ENCODE measurements at regions not wholly inside any gene's neighbourhood (a gene's known extent, or its start where the extent isn't known, plus 50 kb on each side); places are given as distances from the start of the nearest gene placed in this dataset.

- no peak for DNase-seq (ENCODE audit: low read depth)
- Mint-ChIP-seq H3K4me3 (ENCODE audit: unreplicated experiment) (no peak overlapping the region), H3K36me3 (ENCODE audit: low read depth, unreplicated experiment) (no peaks in the 10 kb centered on the region), H3K4me1 (ENCODE audit: low read depth, unreplicated experiment) (no peaks in the 10 kb centered on the region), H3K27me3 (ENCODE audit: low read depth, unreplicated experiment) (no peaks in the 10 kb centered on the region), H3K9me3 (ENCODE audit: unreplicated experiment) (no peaks in the 10 kb centered on the region), H3K27ac (ENCODE audit: unreplicated experiment) (no peak overlapping the region)
- Histone ChIP-seq H3K4me1 (ENCODE audit: insufficient read depth, low read length) (no peaks in the 10 kb centered on the region), H3K27me3 (ENCODE audit: insufficient read depth, low read length) (no peaks in the 10 kb centered on the region), H3K27ac (ENCODE audit: low read depth, low read length) (no peak overlapping the region), H3K4me2 (ENCODE audit: low read length) (no peak overlapping the region), H2AFZ (ENCODE audit: low read depth, low read length) (no peak overlapping the region), H4K20me1 (ENCODE audit: insufficient read depth, low read length) (no peaks in the 10 kb centered on the region), H3K4me3 (ENCODE audit: insufficient read depth, low read depth, low read length) (no peak overlapping the region), H3K9ac (ENCODE audit: low read length) (no peak overlapping the region), H3K9me3 (ENCODE audit: insufficient read depth, low read depth, low read length) (no peaks in the 10 kb centered on the region), H3K79me2 (ENCODE audit: insufficient read depth, low read length) (no peaks in the 10 kb centered on the region), H3K36me3 (ENCODE audit: insufficient read depth, low read length) (no peaks in the 10 kb centered on the region)
- no peak for FAIRE-seq
- TF ChIP-seq EZH2 (IDR thresholded peaks at IDR 0.05; ENCODE audit: insufficient read depth, low read length) (no peak), CTCF (IDR thresholded peaks at IDR 0.05; ENCODE audit: insufficient read depth, low read depth, low read length) (no peak)
These were observed 188.5 kb upstream of the FERD3L start for GRCh38 chr7:19333706-19334105.

- Mint-ChIP-seq H3K36me3 (ENCODE audit: low read depth, unreplicated experiment) (no peaks in the 10 kb centered on the region), H3K9me3 (ENCODE audit: unreplicated experiment) (no peaks in the 10 kb centered on the region), H3K4me3 (ENCODE audit: unreplicated experiment) (no peak overlapping the region), H3K4me1 (ENCODE audit: low read depth, unreplicated experiment) (peaks cover 18% of the 10 kb centered on the region), H3K27me3 (ENCODE audit: low read depth, unreplicated experiment) (no peaks in the 10 kb centered on the region), H3K27ac (ENCODE audit: unreplicated experiment) (no peak overlapping the region)
- Histone ChIP-seq H3K79me2 (ENCODE audit: insufficient read depth, low read length) (no peaks in the 10 kb centered on the region), H2AFZ (ENCODE audit: low read depth, low read length) (no peak overlapping the region), H4K20me1 (ENCODE audit: insufficient read depth, low read length) (no peaks in the 10 kb centered on the region), H3K9me3 (ENCODE audit: insufficient read depth, low read depth, low read length) (no peaks in the 10 kb centered on the region), H3K27ac (ENCODE audit: low read depth, low read length) (no peak overlapping the region), H3K9ac (ENCODE audit: low read length) (no peak overlapping the region), H3K4me2 (ENCODE audit: low read length) (no peak overlapping the region), H3K4me1 (ENCODE audit: insufficient read depth, low read length) (no peaks in the 10 kb centered on the region), H3K4me3 (ENCODE audit: insufficient read depth, low read depth, low read length) (no peak overlapping the region), H3K27me3 (ENCODE audit: insufficient read depth, low read length) (no peaks in the 10 kb centered on the region), H3K36me3 (ENCODE audit: insufficient read depth, low read length) (no peaks in the 10 kb centered on the region)
- TF ChIP-seq CTCF (IDR thresholded peaks at IDR 0.05; ENCODE audit: insufficient read depth, low read depth, low read length) (no peak), EZH2 (IDR thresholded peaks at IDR 0.05; ENCODE audit: insufficient read depth, low read length) (no peak)
- FAIRE-seq: no peak
- peak; percentile 30 for DNase-seq (ENCODE audit: low read depth)
These were observed 181.8 kb upstream of the FERD3L start for GRCh38 chr7:19327018-19327417.

GRCh38 chr7:19322002-19322401 is 176.8 kb upstream of the FERD3L start:
- Histone ChIP-seq H3K27ac (ENCODE audit: low read depth, low read length) (no peak overlapping the region), H4K20me1 (ENCODE audit: insufficient read depth, low read length) (no peaks in the 10 kb centered on the region), H3K79me2 (ENCODE audit: insufficient read depth, low read length) (no peaks in the 10 kb centered on the region), H3K9ac (ENCODE audit: low read length) (no peak overlapping the region), H3K4me1 (ENCODE audit: insufficient read depth, low read length) (no peaks in the 10 kb centered on the region), H3K4me2 (ENCODE audit: low read length) (no peak overlapping the region), H3K9me3 (ENCODE audit: insufficient read depth, low read depth, low read length) (no peaks in the 10 kb centered on the region), H2AFZ (ENCODE audit: low read depth, low read length) (no peak overlapping the region), H3K36me3 (ENCODE audit: insufficient read depth, low read length) (no peaks in the 10 kb centered on the region), H3K27me3 (ENCODE audit: insufficient read depth, low read length) (no peaks in the 10 kb centered on the region), H3K4me3 (ENCODE audit: insufficient read depth, low read depth, low read length) (no peak overlapping the region)
- Mint-ChIP-seq H3K4me1 (ENCODE audit: low read depth, unreplicated experiment) (peaks cover 3% of the 10 kb centered on the region), H3K9me3 (ENCODE audit: unreplicated experiment) (peaks cover 2% of the 10 kb centered on the region), H3K4me3 (ENCODE audit: unreplicated experiment) (no peak overlapping the region), H3K27ac (ENCODE audit: unreplicated experiment) (no peak overlapping the region), H3K36me3 (ENCODE audit: low read depth, unreplicated experiment) (no peaks in the 10 kb centered on the region), H3K27me3 (ENCODE audit: low read depth, unreplicated experiment) (no peaks in the 10 kb centered on the region)
- TF ChIP-seq EZH2 (IDR thresholded peaks at IDR 0.05; ENCODE audit: insufficient read depth, low read length) (no peak), CTCF (IDR thresholded peaks at IDR 0.05; ENCODE audit: insufficient read depth, low read depth, low read length) (no peak)
- no peak for FAIRE-seq
- DNase-seq (ENCODE audit: low read depth): no peak
